ENCODE measurements at regions not wholly inside any gene's neighbourhood (a gene's known extent, or its start where the extent isn't known, plus 50 kb on each side); places are given as distances from the start of the nearest gene placed in this dataset.

DNA sequence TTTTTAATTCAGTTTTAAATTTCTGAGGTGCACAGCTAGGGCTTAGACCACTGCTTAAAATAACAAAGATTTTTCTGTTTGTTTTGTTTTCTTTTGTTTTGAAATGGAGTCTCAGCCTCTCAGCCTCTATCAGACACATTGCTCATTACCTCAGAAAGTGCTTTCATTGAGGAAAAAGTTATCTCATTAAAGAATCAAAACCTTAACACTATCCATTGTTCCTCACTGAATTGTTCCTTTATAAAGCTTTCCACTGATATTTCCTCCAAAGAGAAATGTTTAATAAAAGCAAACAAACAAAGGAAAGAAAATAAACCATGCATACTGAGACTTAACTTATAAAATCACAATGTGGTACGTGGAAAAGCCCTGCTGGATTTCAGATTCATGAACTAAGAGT is 63.8 kb downstream of the SIPA1L2 start:
- H3K36me3 Mint-ChIP-seq, result peaks cover 19% of the 10 kb centered on the region
- H3K27ac Mint-ChIP-seq, result no peak overlapping the region
- no peak for DNase-seq (ENCODE audit: low spot score)
- peaks cover 61% of the 10 kb centered on the region for H3K4me1 Mint-ChIP-seq
- no peaks in the 10 kb centered on the region for H3K9me3 ChIP-seq (ENCODE audit: low read depth)
- H3K4me3 ChIP-seq, result no peak overlapping the region
- H3F3A ChIP-seq (ENCODE audit: low read depth), result no peaks in the 10 kb centered on the region
- no peaks in the 10 kb centered on the region for H3K9me3 Mint-ChIP-seq
- H3K27me3 Mint-ChIP-seq (ENCODE audit: insufficient read depth, low read depth), result peaks cover 5% of the 10 kb centered on the region
- H3K4me3 Mint-ChIP-seq, result no peak overlapping the region
- H4K20me1 ChIP-seq (ENCODE audit: low read depth), result no peaks in the 10 kb centered on the region
- H2AFZ ChIP-seq (replicated peaks), result no peak overlapping the region
- no peaks in the 10 kb centered on the region for H3K27me3 ChIP-seq
- peaks cover 4% of the 10 kb centered on the region for H3K79me2 ChIP-seq (ENCODE audit: low read depth)
- no peak overlapping the region for H3K4me2 ChIP-seq
- peaks cover 25% of the 10 kb centered on the region for H3K4me1 ChIP-seq
- H3K36me3 ChIP-seq, result no peaks in the 10 kb centered on the region
- H3K9ac ChIP-seq, result no peak overlapping the region
- TF ChIP-seq EZH2phosphoT487 (IDR thresholded peaks at IDR 0.05) (no peak), CTCF (IDR thresholded peaks at IDR 0.05) (no peak), EZH2 (IDR thresholded peaks at IDR 0.05) (no peak)
- no peak overlapping the region for H3K27ac ChIP-seq

- H3K27me3 Mint-ChIP-seq (ENCODE audit: insufficient read depth, low read depth), result peaks cover 6% of the 10 kb centered on the region
- H3K79me2 ChIP-seq (ENCODE audit: low read depth), result no peaks in the 10 kb centered on the region
- DNase-seq (ENCODE audit: low spot score), result no peak
- H4K20me1 ChIP-seq (ENCODE audit: low read depth), result peaks cover 5% of the 10 kb centered on the region
- peaks cover 88% of the 10 kb centered on the region for H3K4me1 Mint-ChIP-seq
- TF ChIP-seq EZH2 (IDR thresholded peaks at IDR 0.05), result no peak
- no peak for TF ChIP-seq EZH2phosphoT487 (IDR thresholded peaks at IDR 0.05)
- no peak for TF ChIP-seq CTCF (IDR thresholded peaks at IDR 0.05)
- H3K4me3 Mint-ChIP-seq, result no peak overlapping the region
- H3K27me3 ChIP-seq, result no peaks in the 10 kb centered on the region
- H3K4me2 ChIP-seq, result peak overlapping the region; percentile 2
- no peaks in the 10 kb centered on the region for H3K9me3 ChIP-seq (ENCODE audit: low read depth)
- no peaks in the 10 kb centered on the region for H3K36me3 ChIP-seq
- H3K36me3 Mint-ChIP-seq, result peaks cover 2% of the 10 kb centered on the region
- H3K4me1 ChIP-seq, result peaks cover 50% of the 10 kb centered on the region
- peaks cover 11% of the 10 kb centered on the region for H3F3A ChIP-seq (ENCODE audit: low read depth)
- no peak overlapping the region for H3K9ac ChIP-seq
- H3K27ac ChIP-seq, result no peak overlapping the region
- H3K4me3 ChIP-seq, result no peak overlapping the region
- H3K27ac Mint-ChIP-seq, result peak overlapping the region; percentile 31
- H2AFZ ChIP-seq (replicated peaks), result no peak overlapping the region
- no peaks in the 10 kb centered on the region for H3K9me3 Mint-ChIP-seq
Observed at GRCh38 chr1:232562855-232563510, 67.0 kb downstream of the SIPA1L2 start.

DNA sequence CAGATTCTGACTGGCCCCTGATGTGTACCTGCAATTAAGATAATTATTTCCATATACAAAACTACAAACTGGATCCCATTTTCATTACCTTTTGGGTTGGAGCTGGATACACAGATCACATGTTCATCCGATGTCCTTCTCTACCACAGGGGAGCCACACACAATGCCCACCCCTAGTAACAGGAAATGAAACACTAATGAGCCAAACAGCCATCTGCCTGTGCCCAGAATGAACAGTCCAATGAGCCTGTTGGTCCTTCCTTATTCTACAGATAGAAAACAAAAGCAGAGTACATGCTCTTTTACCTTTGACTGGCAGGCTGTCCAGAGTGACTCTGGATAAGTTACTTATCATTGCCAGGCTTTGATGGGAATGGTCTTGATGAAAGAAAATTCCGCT is 68.6 kb downstream of the SIPA1L2 start:
- H3K9ac ChIP-seq, result no peak overlapping the region
- no peak for TF ChIP-seq EZH2 (IDR thresholded peaks at IDR 0.05)
- no peak for TF ChIP-seq EZH2phosphoT487 (IDR thresholded peaks at IDR 0.05)
- TF ChIP-seq CTCF (IDR thresholded peaks at IDR 0.05), result no peak
- H4K20me1 ChIP-seq (ENCODE audit: low read depth), result peaks cover 5% of the 10 kb centered on the region
- H3K4me2 ChIP-seq, result no peak overlapping the region
- H3K27ac ChIP-seq, result no peak overlapping the region
- no peak overlapping the region for H3K27ac Mint-ChIP-seq
- H3K79me2 ChIP-seq (ENCODE audit: low read depth), result no peaks in the 10 kb centered on the region
- H3K36me3 Mint-ChIP-seq, result no peaks in the 10 kb centered on the region
- H3K27me3 Mint-ChIP-seq (ENCODE audit: insufficient read depth, low read depth), result peaks cover 6% of the 10 kb centered on the region
- no peak for DNase-seq (ENCODE audit: low spot score)
- H3K36me3 ChIP-seq, result no peaks in the 10 kb centered on the region
- H3K4me1 ChIP-seq, result peaks cover 55% of the 10 kb centered on the region
- no peaks in the 10 kb centered on the region for H3K9me3 ChIP-seq (ENCODE audit: low read depth)
- H3K27me3 ChIP-seq, result no peaks in the 10 kb centered on the region
- H3K9me3 Mint-ChIP-seq, result no peaks in the 10 kb centered on the region
- H3K4me1 Mint-ChIP-seq, result peaks cover 93% of the 10 kb centered on the region
- H3K4me3 ChIP-seq, result no peak overlapping the region
- H3F3A ChIP-seq (ENCODE audit: low read depth), result peaks cover 11% of the 10 kb centered on the region
- no peak overlapping the region for H2AFZ ChIP-seq (replicated peaks)
- H3K4me3 Mint-ChIP-seq, result no peak overlapping the region
